Umbilical cord (tissue), 1 donor: ENCODE measurements at regions not wholly inside any gene's neighbourhood (a gene's known extent, or its start where the extent isn't known, plus 50 kb on each side); places are given as distances from the start of the nearest gene placed in this dataset.
A peak's percentile ranks its signal among the peaks of the same experiment; 100 is the strongest.
"Not testable (repeated sequence)": the region's sequence is repeated elsewhere in the genome, so short reads cannot be mapped to it uniquely, and the experiment has no call there.

Source experiments
- DNase-seq: peaks from one replicate; pipeline ENCODE4 v3.0.0-alpha.2; 2015; ENCODE audit warnings: low spot score

DNA sequence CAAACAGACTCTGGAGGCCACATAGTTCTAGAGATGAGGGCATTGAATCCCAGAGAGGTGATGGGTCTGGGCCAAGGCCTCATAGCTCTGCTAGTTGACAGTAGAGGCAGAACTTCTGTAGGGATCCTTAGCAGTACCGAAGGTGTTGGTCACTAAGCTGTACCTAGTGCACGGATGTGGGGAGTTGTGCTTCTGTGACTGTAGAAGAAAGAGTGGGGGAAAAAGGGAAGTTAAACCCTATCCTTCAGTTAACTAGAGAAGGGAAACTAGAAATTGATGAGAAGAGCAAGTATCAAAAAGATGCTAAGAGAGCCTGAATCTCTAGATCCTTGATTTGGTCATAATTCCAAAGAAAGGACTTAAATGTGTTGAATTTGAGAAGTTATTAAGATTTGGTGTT, 186.7 kb downstream of the NFKBIZ start:
- DNase-seq = no peak

DNA sequence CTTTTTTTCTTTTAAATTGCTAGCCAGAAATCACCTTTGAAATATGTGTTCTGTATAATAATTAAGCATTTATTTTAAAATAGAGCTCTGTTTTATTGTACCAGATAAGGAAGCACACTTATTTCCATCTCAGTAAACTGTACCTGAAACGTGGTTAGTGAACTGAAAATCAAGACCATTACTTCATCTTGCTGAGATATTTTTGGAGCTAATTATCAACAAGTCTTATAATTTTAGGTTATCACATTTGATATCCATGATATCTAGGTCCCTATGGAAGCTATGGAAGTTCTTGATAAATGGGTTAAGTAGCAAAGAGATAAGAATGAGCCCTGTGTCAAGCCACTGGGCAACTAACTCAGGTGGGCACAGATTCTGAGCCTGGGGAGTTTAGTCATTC, 187.2 kb downstream of the NFKBIZ start:
- DNase-seq = no peak

DNA sequence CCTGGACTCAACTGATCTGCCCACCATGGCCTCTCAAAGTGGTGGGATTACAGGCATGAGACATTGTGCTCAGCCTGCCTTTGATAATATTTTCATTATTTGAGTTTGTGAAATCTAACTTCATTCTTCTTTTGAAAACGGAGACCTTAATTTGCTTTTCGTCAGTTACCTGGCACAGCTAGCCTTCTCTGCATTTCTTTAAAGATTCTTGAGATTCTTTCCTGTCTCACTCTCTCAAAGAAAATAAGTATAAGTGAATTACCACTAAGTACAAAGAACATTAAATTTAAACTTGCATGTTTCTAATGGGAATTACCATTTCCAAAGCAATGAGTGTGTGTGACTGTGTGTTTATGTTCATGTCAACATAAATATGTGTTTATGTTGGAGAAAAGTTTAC, 187.9 kb downstream of the NFKBIZ start:
- DNase-seq = peak; percentile 36

DNA sequence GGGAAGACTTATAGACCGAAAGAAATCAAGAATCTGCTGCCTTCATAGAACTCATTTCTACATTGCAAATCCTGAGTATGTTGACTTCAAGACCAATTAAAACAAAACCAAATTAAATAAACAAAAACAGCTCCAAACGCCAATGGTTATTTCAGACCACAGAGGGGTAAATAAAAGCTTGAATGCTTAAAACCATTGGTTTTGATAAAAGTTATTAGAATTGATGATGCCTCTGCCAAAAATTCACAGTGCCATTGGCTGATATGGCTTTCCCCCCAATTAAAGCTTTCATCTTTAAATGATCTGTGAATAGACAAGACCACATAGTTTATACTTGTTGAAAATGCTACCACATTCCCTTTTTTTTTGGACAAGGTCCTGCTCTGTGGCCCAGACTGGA, 188.5 kb downstream of the NFKBIZ start:
- no peak for DNase-seq

DNA sequence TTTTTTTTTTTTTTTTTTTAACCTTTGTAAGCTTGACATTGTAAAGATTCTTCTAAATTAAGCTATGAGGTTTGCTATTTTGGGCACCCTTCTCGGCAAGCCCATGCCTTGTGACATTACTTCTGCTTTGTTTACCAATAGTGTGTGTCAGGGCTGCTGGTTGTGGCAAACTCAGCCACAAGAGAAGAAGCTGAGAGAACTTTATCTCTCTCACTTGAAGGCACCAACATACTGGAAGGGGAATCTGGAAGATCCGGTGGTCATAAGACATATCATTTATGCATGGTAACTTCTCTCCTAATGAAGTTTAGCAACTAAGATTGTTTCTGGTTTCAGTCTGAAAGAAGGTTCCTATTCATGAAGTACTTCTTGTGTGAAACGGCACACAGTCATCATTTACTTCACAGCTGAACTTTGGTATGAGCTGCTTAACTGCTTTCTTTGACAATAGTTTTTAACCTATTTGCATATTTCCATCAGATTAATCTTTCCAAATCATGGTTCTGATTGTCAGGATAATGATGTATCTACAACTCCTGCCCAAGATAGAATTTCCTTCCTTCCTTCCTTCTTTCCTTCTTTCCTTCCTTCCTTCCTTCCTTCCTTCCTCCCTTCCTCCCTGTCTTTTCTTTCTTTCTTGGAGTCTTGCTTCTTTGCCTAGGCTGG, 189.3 kb downstream of the NFKBIZ start:
- DNase-seq = no peak

DNA sequence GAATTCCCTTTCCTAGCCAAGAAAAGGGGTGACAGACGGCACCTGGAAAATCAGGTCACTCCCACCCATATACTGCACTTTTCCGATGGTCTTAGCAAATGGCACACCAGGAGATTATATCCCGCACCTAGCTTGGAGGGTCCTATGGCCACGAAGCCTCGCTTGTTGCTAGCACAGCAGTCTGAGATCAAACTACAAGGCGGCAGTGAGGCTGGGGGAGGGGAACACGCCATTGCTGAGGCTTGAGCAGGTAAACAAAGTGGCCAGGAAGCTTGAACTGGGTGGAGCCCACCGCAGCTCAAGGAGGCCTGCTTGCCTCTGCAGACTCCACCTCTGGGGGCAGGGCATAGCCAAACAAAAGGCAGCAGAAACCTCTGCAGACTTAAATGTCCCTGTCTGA, 190.8 kb downstream of the NFKBIZ start:
- DNase-seq = not testable (repeated sequence)

DNA sequence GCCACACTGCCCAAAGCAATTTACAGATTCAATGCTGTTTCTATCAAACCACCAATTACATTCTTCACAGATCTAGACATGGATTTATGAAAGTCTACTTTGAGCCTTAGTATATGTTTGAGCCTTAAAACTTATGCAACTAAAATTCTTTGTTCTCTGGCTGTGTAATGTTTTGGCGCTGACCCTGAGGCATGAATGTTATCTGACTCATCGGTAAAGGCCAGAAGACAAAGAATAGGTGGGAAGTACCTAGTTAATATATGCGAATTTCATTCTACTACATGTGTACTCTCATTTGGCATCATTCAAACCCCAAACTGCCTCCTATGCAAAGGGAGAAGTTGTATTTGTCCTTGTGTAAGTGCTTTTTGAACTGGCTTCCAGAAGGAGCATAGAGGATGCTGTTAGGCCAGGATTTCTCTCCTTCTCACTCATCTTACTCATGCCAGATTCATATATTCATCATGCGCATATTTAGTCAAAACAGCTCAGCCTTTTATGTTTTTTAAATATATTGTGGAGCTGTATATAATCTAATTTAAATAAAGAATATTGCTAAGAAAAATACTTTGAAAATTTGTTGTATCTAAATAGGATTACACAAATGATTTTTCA, 204.2 kb downstream of the NFKBIZ start:
- no peak for DNase-seq

DNA sequence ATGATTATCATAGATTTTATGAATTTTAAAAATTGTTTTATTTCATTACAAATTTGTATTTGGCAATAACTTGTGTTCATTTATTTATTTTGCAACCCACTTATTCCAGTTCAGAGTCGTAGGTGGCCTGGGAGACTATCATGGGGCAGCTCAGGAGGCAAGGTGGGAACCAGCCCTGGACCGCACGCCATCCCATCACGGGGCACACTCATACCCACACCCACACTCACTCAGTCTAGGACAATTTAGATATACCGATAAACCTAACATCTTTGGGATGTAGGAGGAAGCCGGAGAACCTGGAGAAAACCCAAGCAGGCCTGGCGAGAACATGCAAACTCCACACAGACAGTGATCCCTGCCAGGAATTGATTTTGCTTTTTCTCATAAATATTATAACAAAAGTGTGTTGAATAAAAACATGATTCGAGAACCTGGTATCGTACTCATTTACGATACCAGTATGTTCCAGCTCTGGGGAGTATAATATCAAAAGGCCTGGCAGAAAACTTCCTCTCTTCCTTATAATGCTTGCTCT, 205.3 kb downstream of the NFKBIZ start:
- DNase-seq = no peak

DNA sequence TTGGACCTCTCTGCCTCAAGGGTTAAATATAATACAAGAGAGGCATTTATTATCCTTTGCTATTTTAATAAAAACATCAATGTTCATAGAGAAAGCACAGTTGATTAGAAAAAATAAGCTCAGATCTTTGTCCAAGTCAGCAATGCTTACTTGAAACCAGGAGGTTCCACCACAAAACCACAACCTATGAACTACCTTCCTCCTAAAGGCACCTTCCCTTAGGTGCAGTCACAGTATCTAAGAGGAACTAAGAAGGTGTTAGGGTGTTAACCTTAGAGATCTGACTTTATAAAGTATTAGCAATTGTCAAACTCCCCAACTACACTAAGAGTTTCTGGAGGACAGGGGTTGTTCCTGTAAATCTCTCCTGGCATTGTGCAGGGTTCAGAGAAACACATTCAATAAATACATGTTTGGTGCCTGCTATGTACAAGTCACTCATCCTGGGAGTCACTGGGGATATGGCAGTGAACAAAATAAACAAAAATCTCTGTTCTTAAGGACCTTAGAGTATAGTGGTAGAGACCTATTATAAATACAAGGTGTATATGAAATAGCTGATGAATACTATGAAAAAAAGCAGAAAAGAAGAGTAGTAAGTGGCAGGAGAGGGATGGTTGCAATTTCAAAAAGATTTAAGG, 208.6 kb downstream of the NFKBIZ start:
- DNase-seq = no peak

DNA sequence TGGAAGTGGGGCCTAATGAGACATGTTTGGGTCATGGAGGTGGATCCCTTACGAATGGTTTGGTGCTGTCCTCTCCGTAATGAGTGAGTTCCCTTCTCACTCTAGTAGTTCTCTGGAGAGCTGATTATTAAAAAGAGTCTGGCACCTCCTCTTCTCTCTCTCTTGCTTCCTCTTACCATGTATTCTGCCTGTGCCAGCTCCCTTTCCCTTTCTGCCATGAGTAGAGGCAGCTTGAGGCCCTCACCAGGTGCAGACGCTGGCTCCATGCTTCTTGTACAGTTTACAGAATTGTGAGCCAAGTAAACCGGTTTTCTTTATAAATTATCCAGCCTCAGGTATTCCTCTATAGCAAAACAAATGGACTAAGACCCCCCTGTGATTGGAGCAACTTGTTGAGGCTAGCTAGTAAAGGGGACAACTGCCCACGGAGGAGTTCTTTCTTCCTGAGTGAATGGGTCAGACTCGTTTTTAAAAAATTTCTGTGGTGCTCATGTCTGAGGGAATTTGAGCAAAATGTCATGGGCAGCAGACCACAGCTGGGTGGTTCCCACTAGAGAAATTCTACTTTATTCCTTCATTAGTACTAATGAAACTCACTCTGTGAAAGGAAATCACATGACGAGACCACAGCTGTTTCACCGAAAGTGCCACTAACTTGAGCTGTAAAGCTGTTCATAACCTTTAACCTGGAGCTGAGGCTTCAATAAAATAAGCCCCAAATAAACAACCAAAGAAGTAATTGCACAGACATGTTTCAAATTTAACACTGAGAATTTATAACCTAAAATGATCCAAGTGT, 210.0 kb downstream of the NFKBIZ start:
- DNase-seq = no peak

DNA sequence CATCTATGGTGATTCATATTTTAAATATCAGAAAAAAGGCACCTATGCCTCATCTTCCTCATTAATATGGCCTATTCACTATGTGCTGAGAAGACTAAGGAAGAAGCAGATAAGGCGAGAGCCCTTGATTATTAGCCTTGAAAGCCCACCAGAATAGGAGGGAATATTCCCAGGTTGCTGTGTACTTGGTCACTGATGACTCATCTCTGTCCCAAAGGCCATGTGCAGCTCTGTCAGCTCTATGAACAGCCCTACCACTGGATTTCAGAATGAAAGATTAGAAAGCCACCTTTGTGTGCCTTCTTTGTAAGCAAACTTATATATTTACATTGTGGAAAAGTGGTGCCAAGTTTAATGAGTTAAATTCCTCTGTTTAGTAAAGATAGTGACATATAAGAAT, 211.5 kb downstream of the NFKBIZ start:
- DNase-seq = no peak

DNA sequence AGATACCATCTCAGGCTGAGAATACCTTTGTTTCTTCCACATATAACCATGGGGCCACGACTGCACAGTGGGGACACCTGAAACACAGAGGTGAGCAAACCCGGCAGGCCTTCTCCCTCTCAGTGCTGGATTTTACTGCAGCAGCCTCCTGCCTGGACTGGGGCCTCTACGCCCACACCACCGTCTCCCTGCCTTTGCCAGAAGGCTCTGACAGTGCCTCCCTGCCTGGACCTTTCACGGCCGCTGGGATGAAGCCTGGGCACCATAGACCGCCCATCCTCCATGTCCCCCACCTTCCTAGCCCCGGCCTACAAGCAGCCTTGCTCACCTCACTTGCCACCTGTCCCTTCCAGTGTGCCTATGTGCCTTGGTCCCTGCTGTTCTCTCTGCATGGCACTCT, 214.3 kb downstream of the NFKBIZ start:
- no peak for DNase-seq

DNA sequence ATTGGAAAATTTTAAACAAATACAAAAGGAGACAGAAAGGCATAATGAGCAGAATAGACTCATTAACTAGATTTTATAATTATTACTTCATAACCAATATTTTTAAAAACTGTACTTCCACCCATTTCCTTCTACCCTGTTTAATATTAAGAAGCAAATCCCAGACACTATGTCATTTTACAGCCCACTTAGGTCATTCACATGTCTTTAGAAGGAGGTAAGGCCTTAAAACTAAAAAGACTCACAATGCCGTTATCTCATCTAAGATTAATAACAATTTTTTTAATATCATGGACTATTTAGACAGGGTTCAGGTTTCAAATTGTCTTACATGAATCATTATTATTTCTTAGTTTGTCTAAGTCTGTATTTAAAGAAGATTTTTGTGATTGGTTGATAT, 217.2 kb downstream of the NFKBIZ start:
- no peak for DNase-seq

DNA sequence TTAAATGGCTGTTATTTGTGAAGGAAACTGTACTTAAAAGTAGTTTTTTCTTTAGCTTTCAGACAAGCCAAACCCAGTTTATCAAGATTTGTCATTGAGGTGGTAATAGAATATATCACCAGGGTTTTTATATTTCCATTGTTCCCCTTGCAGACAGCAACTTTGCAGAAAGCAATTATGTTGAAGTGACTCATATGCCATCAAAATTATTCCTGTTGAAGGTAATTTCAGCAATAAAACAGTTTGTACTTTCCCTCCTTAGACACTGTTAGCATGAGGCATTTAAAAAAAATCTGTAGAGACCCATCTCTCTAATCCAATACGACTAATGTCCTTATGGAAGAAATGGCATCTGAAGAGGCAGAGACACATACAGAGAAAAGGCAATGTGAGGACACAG, 219.0 kb downstream of the NFKBIZ start:
- peak; percentile 8 for DNase-seq

DNA sequence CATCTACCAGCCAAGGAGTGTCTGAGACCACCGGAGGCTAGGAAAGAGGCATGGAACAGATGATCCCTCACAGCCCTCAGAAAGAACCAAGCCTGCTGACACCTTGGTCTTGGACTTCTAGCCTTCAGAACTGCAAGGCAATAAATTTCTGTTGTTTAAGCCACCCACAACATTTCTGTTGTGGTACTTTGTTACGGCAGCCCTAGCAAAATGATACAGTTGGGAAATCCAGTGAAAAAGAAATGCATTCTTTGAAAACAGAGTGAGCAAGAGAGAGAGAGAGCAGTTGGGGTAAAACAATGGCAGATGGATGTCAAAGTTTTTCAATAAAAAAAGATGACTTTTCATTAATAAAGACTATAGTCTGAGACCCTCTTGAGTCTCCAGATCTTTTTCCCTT, 219.4 kb downstream of the NFKBIZ start:
- DNase-seq = no peak

DNA sequence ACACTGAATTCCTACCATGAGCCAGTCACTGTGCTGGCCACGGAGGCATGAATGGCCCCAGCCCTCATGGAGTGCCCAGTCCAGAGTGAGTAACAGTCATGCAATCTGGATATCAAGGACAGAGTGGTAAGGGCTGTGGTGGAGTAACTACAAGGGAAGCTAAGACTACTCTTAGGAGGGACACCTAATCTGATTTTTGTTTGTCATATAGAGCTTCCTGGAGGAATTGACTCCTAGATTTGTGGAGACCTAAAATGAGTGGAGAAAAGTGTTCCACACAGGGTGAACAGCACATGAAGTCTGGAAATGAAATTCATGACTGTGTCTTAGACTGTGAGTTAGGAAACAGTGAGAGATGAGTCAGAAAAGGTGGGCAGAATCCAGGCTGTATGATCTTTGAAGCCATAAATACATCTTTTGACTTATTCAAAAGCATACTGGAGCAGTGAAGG, 219.9 kb downstream of the NFKBIZ start:
- peak; percentile 81 for DNase-seq

DNA sequence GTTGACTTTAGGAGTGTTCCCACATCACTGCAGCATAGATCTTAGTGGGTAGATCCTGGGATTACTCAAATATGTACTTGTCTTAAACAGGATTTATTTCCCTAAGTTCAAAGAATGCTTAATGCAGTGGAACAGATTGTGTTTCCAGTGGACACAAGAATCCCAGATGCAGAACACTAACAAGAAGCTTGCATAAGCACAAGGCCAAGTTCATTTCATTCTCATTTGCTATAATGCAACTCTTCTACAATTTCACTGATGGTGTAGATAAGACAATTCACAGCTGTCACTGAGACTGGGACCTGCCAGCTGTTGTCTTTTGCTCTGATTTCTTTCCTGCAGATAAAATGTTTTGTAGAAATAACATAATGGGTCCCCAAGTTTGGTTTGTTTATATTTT, 225.6 kb downstream of the NFKBIZ start:
- DNase-seq = peak; percentile 87

DNA sequence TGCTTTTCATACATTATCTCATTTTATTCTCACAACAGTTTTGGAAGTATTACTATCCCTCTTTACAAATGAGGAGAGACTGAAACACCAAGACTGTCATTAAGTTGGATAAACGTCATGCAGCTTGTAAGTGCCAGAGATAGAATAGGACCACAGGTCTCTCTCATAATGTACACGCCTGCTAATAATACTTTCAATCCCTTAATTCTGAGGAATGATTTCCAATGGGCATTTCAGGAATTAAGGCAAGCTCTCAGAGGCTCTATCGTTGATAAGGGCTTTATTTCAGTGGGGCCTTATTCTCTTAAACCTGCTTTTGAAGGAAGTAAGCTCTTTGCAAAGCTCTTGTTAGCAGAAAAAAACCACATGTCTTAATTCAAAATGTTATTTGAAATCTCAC, 229.1 kb downstream of the NFKBIZ start:
- DNase-seq = peak; percentile 97

DNA sequence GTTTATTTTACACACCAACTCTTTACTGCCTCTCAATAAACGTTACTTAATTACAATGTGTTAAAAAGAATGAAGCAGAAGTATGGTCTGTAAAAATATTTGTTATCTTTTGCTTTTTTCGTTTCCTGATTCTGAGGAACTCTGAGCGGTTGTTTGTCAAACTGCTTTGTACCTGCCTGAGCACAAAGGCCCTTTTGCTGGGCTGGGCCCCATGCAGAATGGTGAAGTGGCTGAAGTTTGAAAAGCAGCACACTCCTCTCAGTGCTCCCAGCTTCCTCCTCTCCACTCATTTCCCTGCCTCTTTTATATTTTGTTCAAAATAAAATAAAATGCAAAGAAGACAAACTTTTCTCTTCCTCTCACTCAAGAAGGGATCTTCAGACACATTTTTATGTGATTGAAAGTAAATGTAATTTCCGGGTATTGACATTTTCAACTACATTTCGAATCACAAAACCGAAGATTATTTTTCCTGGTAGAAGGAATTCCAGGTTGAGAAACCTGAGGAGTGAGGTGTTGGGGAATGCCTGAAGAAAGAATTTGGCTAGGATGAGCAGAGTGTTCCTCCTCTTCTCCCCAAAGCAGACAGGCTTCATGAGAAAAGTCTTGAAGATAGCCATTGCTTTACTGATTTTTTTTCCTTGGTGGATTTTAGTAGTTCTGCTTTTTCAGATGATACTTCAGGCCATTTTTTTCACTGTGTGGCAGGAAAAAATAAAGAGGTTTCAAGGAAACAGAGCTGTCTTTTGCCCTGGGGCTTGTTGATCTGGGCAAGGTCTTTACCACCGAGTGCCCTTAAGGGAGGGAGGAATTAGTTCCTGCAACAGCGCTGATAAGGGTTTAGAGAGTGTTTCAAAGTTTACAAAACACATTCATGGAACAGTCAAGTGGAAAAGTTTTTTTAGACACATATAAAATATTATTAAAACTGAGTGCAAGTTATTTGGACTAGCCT, 229.8 kb downstream of the NFKBIZ start:
- DNase-seq = peak; percentile 50

DNA sequence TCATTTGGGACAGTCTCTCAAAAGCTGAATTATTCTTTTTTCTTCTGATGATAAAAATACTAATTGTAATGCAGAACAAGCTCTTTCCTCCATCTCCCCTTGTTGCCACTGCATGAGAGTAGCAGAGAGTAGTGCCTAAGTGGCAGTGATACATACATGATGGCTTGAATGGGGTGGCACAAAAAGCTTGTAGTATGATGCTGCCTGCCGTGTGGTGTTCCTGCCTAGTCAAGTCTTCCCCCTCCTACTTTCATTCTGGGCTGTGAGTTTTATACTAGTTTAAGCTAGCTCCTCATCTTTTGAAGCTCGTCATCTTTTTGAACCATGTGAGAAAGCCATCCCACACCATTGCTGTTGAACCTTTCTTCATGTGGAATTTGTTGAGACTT, 230.5 kb downstream of the NFKBIZ start:
- no peak for DNase-seq
